GM23338 (cell line): ENCODE measurements at regions not wholly inside any gene's neighbourhood (a gene's known extent, or its start where the extent isn't known, plus 50 kb on each side); places are given as distances from the start of the nearest gene placed in this dataset.

Source experiments
- ATAC-seq: fragments of 200-7000 bp; cut with Tn5 transposase; 3 replicates; pipeline ENCODE4 v1.9.1; 2020
- DNase-seq: peaks from one replicate; pipeline ENCODE4 v3.0.0-alpha.2; 2015; ENCODE audit warnings: low spot score
- H2AFZ ChIP-seq: fragments of 200-600 bp; sonication (generic); 2 replicates; pipeline ENCODE4 v1.8.0; 2016; ENCODE audit warnings: antibody characterized with exemption, mild to moderate bottlenecking, moderate library complexity
- H3F3A ChIP-seq: fragments of 200-600 bp; sonication (generic); replicated peaks from 2 replicates; pipeline ENCODE4 v1.8.0; 2017; ENCODE audit warnings: antibody characterized with exemption, mixed run types, low read depth
- H3K27ac ChIP-seq: fragments of 200-600 bp; sonication (generic); 2 replicates; pipeline ENCODE4 v1.6.1; 2016; ENCODE audit warnings: low read depth
- H3K27me3 ChIP-seq: fragments of 200-600 bp; sonication (generic); 2 replicates; pipeline ENCODE4 v1.8.0; 2016; ENCODE audit warnings: mild to moderate bottlenecking, mixed run types, moderate library complexity; ENCODE audit not compliant: insufficient read depth
- H3K36me3 ChIP-seq: fragments of 200-600 bp; sonication (generic); 2 replicates; pipeline ENCODE4 v1.8.0; 2016; ENCODE audit warnings: mild to moderate bottlenecking; ENCODE audit not compliant: insufficient read depth
- H3K4me1 ChIP-seq: fragments of 200-600 bp; sonication (generic); 2 replicates; pipeline ENCODE4 v1.8.0; 2016; ENCODE audit warnings: mild to moderate bottlenecking, moderate library complexity; ENCODE audit not compliant: insufficient read depth
- H3K4me2 ChIP-seq: fragments of 200-600 bp; sonication (generic); 2 replicates; pipeline ENCODE4 v1.7.1; 2017; ENCODE audit warnings: mixed run types
- H3K4me3 ChIP-seq: fragments of 200-600 bp; sonication (generic); 2 replicates; pipeline ENCODE4 v1.6.1; 2016; ENCODE audit warnings: mixed run types
- H3K79me2 ChIP-seq: fragments of 200-600 bp; sonication (generic); replicated peaks from 2 replicates; pipeline ENCODE4 v1.8.0; 2017; ENCODE audit warnings: mild to moderate bottlenecking; ENCODE audit not compliant: insufficient read depth
- H3K9me2 ChIP-seq: fragments of 200-600 bp; sonication (generic); 2 replicates; pipeline ENCODE4 v1.8.0; 2017; ENCODE audit not compliant: insufficient read depth
- H4K20me1 ChIP-seq: fragments of 200-600 bp; sonication (generic); replicated peaks from 2 replicates; pipeline ENCODE4 v1.8.0; 2017; ENCODE audit warnings: mild to moderate bottlenecking; ENCODE audit not compliant: insufficient read depth
- H3K27ac Mint-ChIP-seq: 2 replicates; pipeline ENCODE4 v1.8.0; 2020; ENCODE audit warnings: inconsistent platforms, mild to moderate bottlenecking, moderate library complexity, mixed read lengths
- H3K27me3 Mint-ChIP-seq: 3 replicates; pipeline ENCODE4 v1.8.0; 2022; ENCODE audit warnings: low read depth, mild to moderate bottlenecking, moderate library complexity, mixed read lengths, inconsistent platforms; ENCODE audit not compliant: insufficient read depth, poor library complexity
- H3K36me3 Mint-ChIP-seq: 3 replicates; pipeline ENCODE4 v1.8.0; 2021; ENCODE audit warnings: low read depth, mild to moderate bottlenecking, inconsistent platforms, moderate library complexity, mixed read lengths
- H3K4me1 Mint-ChIP-seq: 3 replicates; pipeline ENCODE4 v1.8.0; 2020; ENCODE audit warnings: mild to moderate bottlenecking, inconsistent platforms, mixed read lengths
- H3K4me3 Mint-ChIP-seq: 3 replicates; pipeline ENCODE4 v1.8.0; 2021; ENCODE audit warnings: moderate library complexity, mild to moderate bottlenecking, inconsistent platforms, mixed read lengths
- H3K9me3 Mint-ChIP-seq: 3 replicates; pipeline ENCODE4 v1.8.0; 2020; ENCODE audit warnings: moderate library complexity, mild to moderate bottlenecking, inconsistent platforms, mixed read lengths
- ETS1 ChIP-seq: IDR thresholded peaks from 2 replicates; pipeline ENCODE4 v1.6.1; 2016; ENCODE audit warnings: antibody characterized with exemption
- EZH2phosphoT487 ChIP-seq: fragments of 200-600 bp; sonication (generic); IDR thresholded peaks from one replicate; pipeline ENCODE4 v1.8.1; 2018; ENCODE audit warnings: antibody characterized with exemption; ENCODE audit not compliant: unreplicated experiment
- JUNB ChIP-seq: IDR thresholded peaks from one replicate; pipeline ENCODE4 v1.6.1; 2016; ENCODE audit warnings: antibody characterized with exemption; ENCODE audit not compliant: unreplicated experiment
- NANOG ChIP-seq: IDR thresholded peaks from 2 replicates; pipeline ENCODE4 v1.6.1; 2016; ENCODE audit warnings: antibody characterized with exemption, borderline replicate concordance
- STAT1 ChIP-seq: IDR thresholded peaks from one replicate; pipeline ENCODE4 v1.6.1; 2016; ENCODE audit warnings: antibody characterized with exemption; ENCODE audit not compliant: unreplicated experiment
- ZNF462 ChIP-seq: fragments of 250-450 bp; sonication (Bioruptor Pico); IDR thresholded peaks from 2 replicates; pipeline ENCODE4 v1.5.0; 2020; ENCODE audit warnings: mild to moderate bottlenecking, moderate library complexity
- TF ChIP-seq, protein P1 (sequence below): IDR thresholded peaks from one replicate; pipeline ENCODE4 v1.6.1; 2018; ENCODE audit warnings: antibody characterized with exemption; ENCODE audit not compliant: unreplicated experiment
- TF ChIP-seq, protein P2 (sequence below), 2 experiments: fragments of 200-600 bp in 1 of 2; sonication (generic) in 1 of 2; conservative IDR thresholded peaks; 2 replicates each; pipeline versions ENCODE4 v1.5.1 to v1.6.1; 2016 to 2017; ENCODE audit warnings: antibody characterized with exemption in 2 of 2, low read depth in 2 of 2, mild to moderate bottlenecking in 2 of 2, moderate library complexity in 1 of 2

- no peaks in the 10 kb centered on the region for H3K27me3 ChIP-seq
- no peaks in the 10 kb centered on the region for H3K9me2 ChIP-seq
- peaks cover 4% of the 10 kb centered on the region; the same call in 1 of the 2 replicates for H3K36me3 ChIP-seq
- ATAC-seq = no peak
- H3F3A ChIP-seq = no peaks in the 10 kb centered on the region
- no peak overlapping the region for H3K4me3 ChIP-seq
- H3K4me1 ChIP-seq = no peaks in the 10 kb centered on the region
- H3K79me2 ChIP-seq = no peaks in the 10 kb centered on the region
- no peaks in the 10 kb centered on the region; the same call in 2 of the 3 replicates for H3K4me1 Mint-ChIP-seq
- H3K4me3 Mint-ChIP-seq = no peak overlapping the region
- peaks cover 7% of the 10 kb centered on the region for H3K27me3 Mint-ChIP-seq
- peaks cover 97% of the 10 kb centered on the region for H3K9me3 Mint-ChIP-seq
- no peak for DNase-seq
- H2AFZ ChIP-seq = no peak overlapping the region
- peaks cover 20% of the 10 kb centered on the region for H3K36me3 Mint-ChIP-seq
- H3K27ac Mint-ChIP-seq = no peak overlapping the region
- H3K4me2 ChIP-seq = no peak overlapping the region
- TF ChIP-seq JUNB (no peak), EZH2phosphoT487 (no peak), ETS1 (no peak), NANOG (no peak)
- TF ChIP-seq, protein P1, sequence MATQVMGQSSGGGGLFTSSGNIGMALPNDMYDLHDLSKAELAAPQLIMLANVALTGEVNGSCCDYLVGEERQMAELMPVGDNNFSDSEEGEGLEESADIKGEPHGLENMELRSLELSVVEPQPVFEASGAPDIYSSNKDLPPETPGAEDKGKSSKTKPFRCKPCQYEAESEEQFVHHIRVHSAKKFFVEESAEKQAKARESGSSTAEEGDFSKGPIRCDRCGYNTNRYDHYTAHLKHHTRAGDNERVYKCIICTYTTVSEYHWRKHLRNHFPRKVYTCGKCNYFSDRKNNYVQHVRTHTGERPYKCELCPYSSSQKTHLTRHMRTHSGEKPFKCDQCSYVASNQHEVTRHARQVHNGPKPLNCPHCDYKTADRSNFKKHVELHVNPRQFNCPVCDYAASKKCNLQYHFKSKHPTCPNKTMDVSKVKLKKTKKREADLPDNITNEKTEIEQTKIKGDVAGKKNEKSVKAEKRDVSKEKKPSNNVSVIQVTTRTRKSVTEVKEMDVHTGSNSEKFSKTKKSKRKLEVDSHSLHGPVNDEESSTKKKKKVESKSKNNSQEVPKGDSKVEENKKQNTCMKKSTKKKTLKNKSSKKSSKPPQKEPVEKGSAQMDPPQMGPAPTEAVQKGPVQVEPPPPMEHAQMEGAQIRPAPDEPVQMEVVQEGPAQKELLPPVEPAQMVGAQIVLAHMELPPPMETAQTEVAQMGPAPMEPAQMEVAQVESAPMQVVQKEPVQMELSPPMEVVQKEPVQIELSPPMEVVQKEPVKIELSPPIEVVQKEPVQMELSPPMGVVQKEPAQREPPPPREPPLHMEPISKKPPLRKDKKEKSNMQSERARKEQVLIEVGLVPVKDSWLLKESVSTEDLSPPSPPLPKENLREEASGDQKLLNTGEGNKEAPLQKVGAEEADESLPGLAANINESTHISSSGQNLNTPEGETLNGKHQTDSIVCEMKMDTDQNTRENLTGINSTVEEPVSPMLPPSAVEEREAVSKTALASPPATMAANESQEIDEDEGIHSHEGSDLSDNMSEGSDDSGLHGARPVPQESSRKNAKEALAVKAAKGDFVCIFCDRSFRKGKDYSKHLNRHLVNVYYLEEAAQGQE = no peak
- TF ChIP-seq, protein P2, sequence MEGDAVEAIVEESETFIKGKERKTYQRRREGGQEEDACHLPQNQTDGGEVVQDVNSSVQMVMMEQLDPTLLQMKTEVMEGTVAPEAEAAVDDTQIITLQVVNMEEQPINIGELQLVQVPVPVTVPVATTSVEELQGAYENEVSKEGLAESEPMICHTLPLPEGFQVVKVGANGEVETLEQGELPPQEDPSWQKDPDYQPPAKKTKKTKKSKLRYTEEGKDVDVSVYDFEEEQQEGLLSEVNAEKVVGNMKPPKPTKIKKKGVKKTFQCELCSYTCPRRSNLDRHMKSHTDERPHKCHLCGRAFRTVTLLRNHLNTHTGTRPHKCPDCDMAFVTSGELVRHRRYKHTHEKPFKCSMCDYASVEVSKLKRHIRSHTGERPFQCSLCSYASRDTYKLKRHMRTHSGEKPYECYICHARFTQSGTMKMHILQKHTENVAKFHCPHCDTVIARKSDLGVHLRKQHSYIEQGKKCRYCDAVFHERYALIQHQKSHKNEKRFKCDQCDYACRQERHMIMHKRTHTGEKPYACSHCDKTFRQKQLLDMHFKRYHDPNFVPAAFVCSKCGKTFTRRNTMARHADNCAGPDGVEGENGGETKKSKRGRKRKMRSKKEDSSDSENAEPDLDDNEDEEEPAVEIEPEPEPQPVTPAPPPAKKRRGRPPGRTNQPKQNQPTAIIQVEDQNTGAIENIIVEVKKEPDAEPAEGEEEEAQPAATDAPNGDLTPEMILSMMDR (conservative IDR thresholded peaks at IDR 0.05; ENCODE audit: low read depth in 2 of 2) = no peak
- H3K27ac ChIP-seq = no peak overlapping the region
- H4K20me1 ChIP-seq = no peaks in the 10 kb centered on the region
Observed at GRCh38 chr7:153398370-153398769, 638.8 kb downstream of the ACTR3B start.

GRCh38 chr7:153398789-153399553, 639.4 kb downstream of the ACTR3B start:
- ATAC-seq (no peak), DNase-seq (no peak)
- Histone ChIP-seq H3K27ac (no peak overlapping the region), H3F3A (no peaks in the 10 kb centered on the region), H3K4me1 (no peaks in the 10 kb centered on the region), H2AFZ (no peak overlapping the region), H3K4me3 (no peak overlapping the region), H3K27me3 (no peaks in the 10 kb centered on the region), H3K4me2 (no peak overlapping the region), H3K36me3 (peaks cover 1% of the 10 kb centered on the region; the same call in 1 of the 2 replicates), H4K20me1 (no peaks in the 10 kb centered on the region), H3K79me2 (no peaks in the 10 kb centered on the region), H3K9me2 (no peaks in the 10 kb centered on the region)
- H3K27me3 Mint-ChIP-seq = peaks cover 7% of the 10 kb centered on the region
- no peak overlapping the region for H3K4me3 Mint-ChIP-seq
- H3K27ac Mint-ChIP-seq = no peak overlapping the region
- no peaks in the 10 kb centered on the region; the same call in 2 of the 3 replicates for H3K4me1 Mint-ChIP-seq
- H3K36me3 Mint-ChIP-seq = peaks cover 24% of the 10 kb centered on the region
- H3K9me3 Mint-ChIP-seq = peaks cover 97% of the 10 kb centered on the region
- TF ChIP-seq STAT1 (no peak), ZNF462 (CRISPR knock-in tag) (no peak)
